Epithelial cell of esophagus (primary cell): ENCODE measurements at regions not wholly inside any gene's neighbourhood (a gene's known extent, or its start where the extent isn't known, plus 50 kb on each side); places are given as distances from the start of the nearest gene placed in this dataset.

ENCODE experiments used
- DNase-seq: peaks from one replicate; pipeline ENCODE4 v3.0.0; 2010; ENCODE audit warnings: low read depth
- H3K4me3 ChIP-seq: 2 replicates; pipeline ENCODE4 v1.5.1; 2011; ENCODE audit warnings: mild to moderate bottlenecking, low read length, control low read depth
- CTCF ChIP-seq: IDR thresholded peaks from 2 replicates; pipeline ENCODE4 v1.5.1; 2011; ENCODE audit warnings: low read depth, mild to moderate bottlenecking, low read length, control low read depth, inconsistent platforms; ENCODE audit not compliant: insufficient read depth; ENCODE audit errors: missing control alignments

- no peak overlapping the region for H3K4me3 ChIP-seq
- no peak for DNase-seq
- TF ChIP-seq CTCF = no peak
Observed at GRCh38 chr15:94002041-94002440, 229.3 kb upstream of the MCTP2 start.

GRCh38 chr15:94001255-94001801 lies 230.0 kb upstream of the MCTP2 start:
- no peak for TF ChIP-seq CTCF
- DNase-seq = no peak
- no peak overlapping the region for H3K4me3 ChIP-seq

- TF ChIP-seq CTCF = no peak
- no peak for DNase-seq
- H3K4me3 ChIP-seq = no peak overlapping the region
Observed at GRCh38 chr15:94000606-94001005, 230.8 kb upstream of the MCTP2 start.

GRCh38 chr15:93997071-93997658 lies 234.2 kb upstream of the MCTP2 start:
- H3K4me3 ChIP-seq = no peak overlapping the region
- peak; percentile 54 for DNase-seq

GRCh38 chr15:93989440-93989998 lies 241.8 kb upstream of the MCTP2 start:
- no peak for DNase-seq
- TF ChIP-seq CTCF = no peak
- no peak overlapping the region for H3K4me3 ChIP-seq

More at GRCh38 chr15:93997071-93997658, 234.2 kb upstream of the MCTP2 start:
- peak; percentile 90 for TF ChIP-seq CTCF

GRCh38 chr15:93987068-93987467 lies 244.3 kb upstream of the MCTP2 start:
- no peak overlapping the region for H3K4me3 ChIP-seq
- DNase-seq = no peak
- TF ChIP-seq CTCF = no peak
